Pons (tissue), 1 donor: ENCODE measurements at regions not wholly inside any gene's neighbourhood (a gene's known extent, or its start where the extent isn't known, plus 50 kb on each side); places are given as distances from the start of the nearest gene placed in this dataset.

ENCODE experiments used
- DNase-seq: peaks from one replicate; pipeline ENCODE4 v3.0.0-alpha.2; 2016; ENCODE audit warnings: low spot score

- DNase-seq: no peak
Observed at GRCh38 chr1:157189986-157190982, 52.1 kb upstream of the ETV3 start.

- no peak for DNase-seq
Observed at GRCh38 chr1:157189096-157189495, 50.9 kb upstream of the ETV3 start.
